H1 (cell line): ENCODE measurements at regions not wholly inside any gene's neighbourhood (a gene's known extent, or its start where the extent isn't known, plus 50 kb on each side); places are given as distances from the start of the nearest gene placed in this dataset.

Experiments used
- KDM4A ChIP-seq: IDR thresholded peaks from one replicate; pipeline ENCODE4 v1.7.1; 2012; ENCODE audit warnings: low read depth, mild to moderate bottlenecking, moderate library complexity, low read length, inconsistent platforms; ENCODE audit not compliant: severe bottlenecking

DNA sequence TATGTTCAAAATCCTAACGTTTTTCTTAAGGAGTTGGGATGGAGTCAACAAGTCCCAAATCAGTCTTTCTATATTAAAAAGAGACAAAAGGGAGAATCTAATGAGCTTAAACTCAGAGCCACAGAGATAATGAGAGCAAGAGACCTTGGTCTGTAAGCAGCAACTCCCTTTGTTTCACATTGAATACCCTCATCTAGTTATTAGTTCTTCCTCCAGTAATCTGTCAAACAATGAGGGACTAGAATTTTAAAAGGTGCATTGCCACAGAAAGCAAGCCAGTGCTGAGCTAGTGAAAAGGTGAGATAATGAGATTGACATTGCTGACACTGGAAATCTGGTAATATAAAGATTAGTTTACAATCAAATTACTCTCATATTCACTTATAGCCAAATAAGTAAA lies 718.6 kb downstream of the DACH1 start (continued):
- no peak for TF ChIP-seq KDM4A
